ENCODE measurements at regions not wholly inside any gene's neighbourhood (a gene's known extent, or its start where the extent isn't known, plus 50 kb on each side); places are given as distances from the start of the nearest gene placed in this dataset.

- no peak for DNase-seq
Measured at GRCh38 chr2:19810148-19810547, 91.6 kb downstream of the TTC32 start.

GRCh38 chr2:19809206-19809605, 92.6 kb downstream of the TTC32 start:
- no peak for DNase-seq

- DNase-seq = no peak
Measured at GRCh38 chr2:19807866-19808265, 93.9 kb downstream of the TTC32 start.

DNA sequence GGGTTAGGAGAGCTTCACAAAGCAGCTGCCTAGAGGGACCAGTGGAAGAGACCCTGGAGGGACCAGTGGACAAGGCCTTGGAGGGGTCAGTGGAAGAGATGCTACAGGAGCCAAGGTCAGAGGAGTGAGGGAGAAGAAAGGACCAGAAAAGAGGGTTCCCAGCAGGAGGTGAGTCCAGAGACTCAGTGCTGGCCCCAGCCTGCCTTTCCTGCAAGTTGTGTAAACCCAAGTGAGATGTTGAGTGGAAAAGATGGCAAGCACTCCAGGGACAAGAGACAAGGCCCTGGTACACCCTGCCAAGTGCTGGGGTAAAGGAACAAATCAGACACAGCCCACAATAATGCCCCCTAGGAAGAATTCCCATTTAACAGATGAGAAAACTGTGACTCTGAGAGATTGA, 94.4 kb downstream of the TTC32 start:
- DNase-seq = no peak

DNA sequence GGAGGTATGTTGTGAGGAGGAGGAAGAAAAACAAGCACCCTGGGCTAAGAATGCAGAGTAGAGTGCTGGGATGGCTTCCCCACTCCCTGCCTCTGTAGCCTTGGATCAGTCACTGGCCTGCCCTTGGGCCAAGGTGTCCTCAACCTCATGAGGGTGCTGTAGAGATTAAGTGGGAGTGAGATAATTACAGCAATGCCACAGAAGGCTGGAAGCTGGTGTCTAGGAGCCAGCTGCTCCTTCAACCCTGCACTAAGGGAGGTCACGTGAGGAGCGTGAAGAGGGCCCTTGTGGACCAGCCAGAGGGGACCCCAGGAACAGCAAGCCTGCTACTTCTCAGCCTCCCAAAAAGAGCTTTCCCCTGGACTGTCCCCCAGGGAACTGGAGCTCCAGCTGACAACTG, 95.2 kb downstream of the TTC32 start:
- no peak for DNase-seq

- no peak for DNase-seq
Measured at GRCh38 chr2:19806131-19806530, 95.7 kb downstream of the TTC32 start.

GRCh38 chr2:19805266-19805665, 96.5 kb downstream of the TTC32 start:
- DNase-seq = no peak

DNA sequence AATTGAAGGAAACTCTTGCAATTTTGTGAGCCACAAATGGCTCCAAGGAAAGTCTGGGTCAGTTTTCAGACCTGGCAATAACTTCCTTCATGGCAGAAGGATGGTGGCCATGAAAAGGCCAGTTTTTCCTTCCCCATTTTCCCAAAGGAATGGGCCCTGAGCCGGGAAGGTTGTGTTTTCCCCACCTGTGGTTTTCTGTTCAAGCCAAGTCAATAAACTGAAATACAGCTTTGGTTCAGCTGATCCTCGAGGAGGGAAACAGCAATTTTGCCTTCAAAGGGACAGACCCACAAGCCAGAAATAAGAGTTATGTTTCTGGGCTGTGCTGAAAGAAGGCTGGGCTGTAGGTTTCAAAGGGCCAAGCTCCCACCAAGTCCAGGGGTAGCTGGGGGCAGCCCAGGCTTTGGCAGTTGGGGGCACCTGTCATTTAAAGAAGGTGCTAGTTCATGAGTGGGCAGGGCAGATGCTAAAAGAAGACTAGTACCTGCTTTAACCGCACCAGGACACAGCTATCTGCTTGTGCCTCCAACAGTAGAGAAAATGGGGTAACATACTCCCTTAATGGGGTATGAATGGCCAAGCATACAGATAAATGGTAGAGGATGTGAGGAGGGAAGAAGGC, 97.0 kb downstream of the TTC32 start:
- no peak for DNase-seq

DNA sequence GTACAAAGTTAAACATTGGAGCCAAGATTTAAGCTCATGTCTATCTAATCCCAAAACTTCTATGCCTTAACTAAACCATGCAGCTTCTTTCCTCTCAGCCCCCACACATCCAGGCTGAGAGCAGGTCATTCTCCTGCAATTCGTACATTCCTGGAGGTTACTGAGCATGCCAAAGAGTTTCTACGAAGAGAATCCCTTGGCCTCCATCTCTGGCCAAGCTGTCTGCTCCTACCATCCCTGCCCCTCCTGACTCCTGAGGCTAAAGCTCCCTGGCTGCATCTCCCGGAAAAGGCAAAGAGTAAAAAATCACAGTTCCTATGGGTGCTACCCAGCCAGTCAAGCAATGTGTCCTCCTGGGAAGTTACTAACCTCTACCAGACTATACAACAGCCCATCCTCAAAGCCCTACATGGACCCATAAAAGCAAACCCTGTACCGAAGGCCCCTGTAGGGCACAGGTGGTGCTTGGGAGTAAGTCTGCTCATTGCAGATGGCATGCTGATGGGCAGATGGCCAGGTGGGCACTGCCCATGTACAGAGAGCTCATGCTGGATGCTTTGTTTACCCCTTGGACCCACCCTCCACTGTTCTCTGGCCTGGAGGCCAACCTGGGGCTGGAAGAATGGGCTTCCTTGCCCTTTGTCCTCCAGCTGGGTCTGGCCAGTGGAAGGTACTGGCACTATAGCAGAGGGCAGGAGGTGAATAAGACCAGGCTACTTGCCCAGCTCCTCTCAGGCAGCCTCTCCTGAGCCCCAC, 99.5 kb downstream of the TTC32 start:
- DNase-seq = no peak

DNA sequence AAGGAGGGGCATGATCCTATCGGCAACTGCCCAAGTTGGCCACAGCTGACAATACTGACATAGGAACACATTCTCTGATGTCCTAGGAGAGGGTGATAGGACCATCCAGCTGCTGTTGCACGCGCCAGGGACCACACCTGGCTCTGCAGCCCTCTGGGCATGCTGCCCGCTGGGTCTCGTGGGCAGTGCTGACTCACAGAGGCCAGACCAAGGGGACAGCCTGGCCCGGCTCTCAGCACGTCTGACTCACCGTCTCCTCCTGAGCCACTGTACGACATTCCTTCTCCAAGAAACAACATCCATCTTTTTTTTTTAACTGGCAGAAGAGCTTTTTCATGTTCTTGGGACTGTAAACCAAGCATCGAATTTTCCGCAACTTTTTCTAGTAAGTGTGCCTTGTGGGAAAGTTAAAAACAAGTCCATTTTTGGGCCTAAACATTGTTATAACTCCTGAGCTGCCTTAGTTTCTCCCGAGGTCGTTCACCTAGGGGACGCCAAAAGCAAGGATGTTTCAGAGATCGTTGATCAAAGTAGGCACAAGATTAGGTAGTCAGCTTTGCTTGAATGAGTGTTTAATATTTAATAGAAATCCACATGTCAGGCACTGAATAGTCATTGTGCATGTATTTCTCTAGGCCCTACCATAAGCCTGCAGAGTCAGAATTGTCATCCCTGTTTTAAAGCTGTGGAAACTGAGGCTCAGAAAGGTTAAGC, 100.3 kb downstream of the TTC32 start:
- DNase-seq = peak in 2 of 58 donors; percentile 8 to 9

- DNase-seq = no peak
Measured at GRCh38 chr2:19800796-19801195, 101.0 kb downstream of the TTC32 start.

DNA sequence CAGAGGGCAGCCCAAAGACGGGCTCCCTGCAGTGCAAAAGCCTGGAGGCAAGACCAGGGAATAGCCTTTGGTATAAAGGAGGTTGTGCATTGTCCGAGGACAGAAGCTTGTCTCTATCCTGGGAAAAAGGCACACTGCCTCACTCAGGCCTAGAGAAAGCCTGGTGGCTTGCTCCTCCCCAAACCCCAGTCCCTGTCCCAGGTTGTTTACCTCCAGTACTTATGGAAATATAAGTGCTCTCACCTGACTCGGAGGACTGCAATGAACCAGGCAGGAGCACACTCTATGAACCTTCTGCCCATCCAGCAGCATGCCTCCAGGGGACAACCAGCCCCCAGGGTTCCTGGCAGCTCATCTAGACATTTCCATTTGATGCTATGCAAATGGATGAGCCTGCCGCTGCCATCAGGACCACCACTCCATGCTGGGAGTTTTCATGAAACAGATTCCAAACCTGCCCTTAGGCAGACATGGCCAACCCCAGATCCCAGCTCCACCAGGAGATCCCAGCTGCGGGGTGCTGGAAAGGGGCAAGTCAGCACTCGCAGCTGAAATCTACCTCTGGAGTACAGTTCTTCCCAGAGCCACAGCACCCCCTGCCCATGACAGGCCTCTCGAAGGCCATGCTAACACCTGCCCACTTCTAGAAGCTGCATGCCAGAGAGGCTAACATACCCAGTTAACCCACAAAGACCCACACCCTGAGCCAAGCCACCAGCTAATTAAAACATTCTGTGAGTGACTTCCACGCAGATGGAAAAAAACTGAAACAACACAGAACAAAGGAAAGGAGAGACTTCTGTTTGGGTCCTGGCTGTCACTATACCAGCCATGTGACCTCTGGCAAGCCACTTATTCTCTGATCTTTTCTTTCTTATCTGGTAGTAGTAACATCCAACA, 101.7 kb downstream of the TTC32 start:
- no peak for DNase-seq

- DNase-seq = no peak
Measured at GRCh38 chr2:19797871-19798270, 103.9 kb downstream of the TTC32 start.

GRCh38 chr2:19797243-19797810, 104.5 kb downstream of the TTC32 start:
- DNase-seq = no peak

- DNase-seq = no peak
Measured at GRCh38 chr2:19796035-19796695, 105.6 kb downstream of the TTC32 start.

DNA sequence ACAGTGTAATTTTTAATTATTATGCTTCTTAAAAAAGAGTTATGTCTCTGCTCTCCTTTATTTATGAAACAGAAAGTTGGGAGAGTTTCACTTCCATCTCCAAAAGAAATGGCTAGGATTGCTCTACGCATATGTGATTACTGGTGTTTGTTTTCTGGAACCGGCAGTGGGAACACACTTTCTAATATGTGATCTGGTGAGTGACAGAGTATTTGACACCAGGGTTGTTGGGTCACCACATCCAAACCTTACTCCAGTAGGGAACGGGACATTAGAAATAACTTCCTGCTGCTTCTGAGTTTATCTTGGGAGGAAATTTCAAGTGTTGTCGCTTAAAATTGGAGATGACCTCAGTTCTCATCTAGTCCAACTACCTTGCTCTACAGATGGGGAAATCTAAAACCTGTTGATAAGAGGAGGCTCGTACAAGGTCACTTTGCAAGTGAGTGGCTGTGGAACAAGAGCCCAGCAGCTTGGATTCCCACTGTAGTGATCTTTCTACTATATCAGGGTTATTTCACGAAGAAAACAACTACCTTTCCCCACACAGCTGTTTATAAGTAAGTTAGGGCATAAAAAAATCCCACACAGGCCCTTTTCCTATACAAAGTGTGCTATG, 108.5 kb downstream of the TTC32 start:
- DNase-seq = no peak

GRCh38 chr2:19790291-19790690, 111.5 kb downstream of the TTC32 start:
- no peak for DNase-seq

DNA sequence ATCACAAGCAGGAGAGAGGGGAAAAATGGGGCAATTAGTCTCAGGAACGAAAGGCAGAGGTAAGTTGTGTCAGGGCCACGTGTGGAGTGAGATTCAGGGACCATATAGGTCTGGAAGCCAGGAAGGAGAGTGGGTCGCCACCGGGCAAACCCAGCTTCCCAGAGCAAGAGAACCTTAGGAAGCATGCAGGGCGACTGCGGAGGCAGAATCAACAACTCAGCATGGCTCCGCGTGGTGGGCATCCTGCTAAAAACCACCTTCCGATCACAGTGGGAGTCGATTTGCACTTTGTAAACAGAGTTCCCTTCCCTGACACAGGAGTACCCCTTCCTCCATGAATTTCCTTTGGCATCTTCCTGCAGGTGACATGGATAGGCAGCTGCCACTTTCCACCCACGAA, 114.6 kb downstream of the TTC32 start:
- no peak for DNase-seq

GRCh38 chr2:19786408-19787058, 115.2 kb downstream of the TTC32 start:
- no peak for DNase-seq

DNA sequence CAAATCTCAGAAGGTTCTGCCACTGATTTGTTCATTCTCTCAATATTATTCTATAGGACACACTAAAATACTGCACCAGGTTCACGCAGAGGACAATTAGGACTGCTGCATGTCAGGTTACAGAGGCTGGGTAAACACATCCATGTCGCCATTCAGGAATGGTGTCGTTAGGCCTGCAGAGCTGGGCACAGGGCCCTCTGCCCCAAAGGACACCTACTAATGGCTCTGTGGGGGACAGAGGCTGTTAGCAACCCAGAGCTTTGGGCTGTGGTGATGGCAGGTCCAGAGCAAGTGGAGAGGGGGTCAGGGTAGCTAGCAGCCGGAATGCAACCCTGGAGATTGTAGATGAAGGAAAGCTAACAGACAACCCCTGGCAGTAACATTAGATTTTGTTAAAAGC, 115.9 kb downstream of the TTC32 start:
- no peak for DNase-seq
